ENCODE measurements at regions not wholly inside any gene's neighbourhood (a gene's known extent, or its start where the extent isn't known, plus 50 kb on each side); places are given as distances from the start of the nearest gene placed in this dataset.

- TF ChIP-seq POLR2AphosphoS5 (IDR thresholded peaks at IDR 0.05) (no peak), CTCF (IDR thresholded peaks at IDR 0.05) (no peak)
Observed at GRCh38 chr2:223113161-223113560, 61.2 kb downstream of the KCNE4 start.
